ENCODE measurements at regions not wholly inside any gene's neighbourhood (a gene's known extent, or its start where the extent isn't known, plus 50 kb on each side); places are given as distances from the start of the nearest gene placed in this dataset.

DNA sequence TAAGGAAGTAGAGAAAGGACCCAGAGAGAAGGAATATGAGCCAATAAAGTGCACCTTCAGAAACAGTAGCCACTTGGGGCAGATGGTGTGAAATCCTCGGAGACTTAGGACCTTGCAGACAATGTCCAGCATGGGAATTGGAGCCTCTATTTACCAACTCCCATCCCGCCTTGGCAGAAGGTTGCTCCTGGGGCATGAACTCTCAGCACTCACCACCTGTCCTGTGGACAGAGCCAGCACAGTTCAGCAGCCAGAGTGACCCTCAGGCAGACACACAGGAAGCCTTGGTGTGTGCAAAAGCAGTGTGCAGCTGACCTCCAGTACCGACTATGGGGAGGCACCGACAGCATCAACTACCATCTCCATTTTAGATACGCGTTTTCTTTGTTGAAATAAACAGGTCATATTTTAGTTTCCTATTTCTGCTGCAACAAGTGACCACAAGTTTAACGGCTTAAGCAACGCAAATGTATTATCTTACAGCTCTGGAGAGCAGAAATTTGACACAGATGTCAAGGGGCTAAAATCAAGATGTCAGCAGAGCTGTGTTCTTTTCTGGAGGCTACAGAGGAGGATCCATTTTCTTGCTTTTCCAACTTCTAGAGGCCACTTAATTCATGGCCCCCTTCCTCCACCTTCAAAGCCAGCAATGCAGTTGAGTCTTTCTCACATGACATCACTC, 428.1 kb downstream of the MED13L start:
- TF ChIP-seq, protein P1, sequence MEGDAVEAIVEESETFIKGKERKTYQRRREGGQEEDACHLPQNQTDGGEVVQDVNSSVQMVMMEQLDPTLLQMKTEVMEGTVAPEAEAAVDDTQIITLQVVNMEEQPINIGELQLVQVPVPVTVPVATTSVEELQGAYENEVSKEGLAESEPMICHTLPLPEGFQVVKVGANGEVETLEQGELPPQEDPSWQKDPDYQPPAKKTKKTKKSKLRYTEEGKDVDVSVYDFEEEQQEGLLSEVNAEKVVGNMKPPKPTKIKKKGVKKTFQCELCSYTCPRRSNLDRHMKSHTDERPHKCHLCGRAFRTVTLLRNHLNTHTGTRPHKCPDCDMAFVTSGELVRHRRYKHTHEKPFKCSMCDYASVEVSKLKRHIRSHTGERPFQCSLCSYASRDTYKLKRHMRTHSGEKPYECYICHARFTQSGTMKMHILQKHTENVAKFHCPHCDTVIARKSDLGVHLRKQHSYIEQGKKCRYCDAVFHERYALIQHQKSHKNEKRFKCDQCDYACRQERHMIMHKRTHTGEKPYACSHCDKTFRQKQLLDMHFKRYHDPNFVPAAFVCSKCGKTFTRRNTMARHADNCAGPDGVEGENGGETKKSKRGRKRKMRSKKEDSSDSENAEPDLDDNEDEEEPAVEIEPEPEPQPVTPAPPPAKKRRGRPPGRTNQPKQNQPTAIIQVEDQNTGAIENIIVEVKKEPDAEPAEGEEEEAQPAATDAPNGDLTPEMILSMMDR (IDR thresholded peaks at IDR 0.05), result no peak
- TF ChIP-seq, protein P2, sequence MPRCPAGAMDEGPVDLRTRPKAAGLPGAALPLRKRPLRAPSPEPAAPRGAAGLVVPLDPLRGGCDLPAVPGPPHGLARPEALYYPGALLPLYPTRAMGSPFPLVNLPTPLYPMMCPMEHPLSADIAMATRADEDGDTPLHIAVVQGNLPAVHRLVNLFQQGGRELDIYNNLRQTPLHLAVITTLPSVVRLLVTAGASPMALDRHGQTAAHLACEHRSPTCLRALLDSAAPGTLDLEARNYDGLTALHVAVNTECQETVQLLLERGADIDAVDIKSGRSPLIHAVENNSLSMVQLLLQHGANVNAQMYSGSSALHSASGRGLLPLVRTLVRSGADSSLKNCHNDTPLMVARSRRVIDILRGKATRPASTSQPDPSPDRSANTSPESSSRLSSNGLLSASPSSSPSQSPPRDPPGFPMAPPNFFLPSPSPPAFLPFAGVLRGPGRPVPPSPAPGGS (IDR thresholded peaks at IDR 0.05), result no peak
- TF ChIP-seq RAD21 (conservative IDR thresholded peaks at IDR 0.05 in 1 of 2, IDR thresholded peaks at IDR 0.05 in 1 of 2), result no peak
- TF ChIP-seq RCOR1 (IDR thresholded peaks at IDR 0.05; ENCODE audit: low read depth, low read length), result no peak
- no peak for TF ChIP-seq POLR2A (IDR thresholded peaks at IDR 0.05; ENCODE audit: low read length)
- no peak for TF ChIP-seq KDM1A (IDR thresholded peaks at IDR 0.05; ENCODE audit: low read depth)
- TF ChIP-seq EP300 (IDR thresholded peaks at IDR 0.05), result no peak
- no peak for TF ChIP-seq JUNB (IDR thresholded peaks at IDR 0.05)
- TF ChIP-seq, protein P3, sequence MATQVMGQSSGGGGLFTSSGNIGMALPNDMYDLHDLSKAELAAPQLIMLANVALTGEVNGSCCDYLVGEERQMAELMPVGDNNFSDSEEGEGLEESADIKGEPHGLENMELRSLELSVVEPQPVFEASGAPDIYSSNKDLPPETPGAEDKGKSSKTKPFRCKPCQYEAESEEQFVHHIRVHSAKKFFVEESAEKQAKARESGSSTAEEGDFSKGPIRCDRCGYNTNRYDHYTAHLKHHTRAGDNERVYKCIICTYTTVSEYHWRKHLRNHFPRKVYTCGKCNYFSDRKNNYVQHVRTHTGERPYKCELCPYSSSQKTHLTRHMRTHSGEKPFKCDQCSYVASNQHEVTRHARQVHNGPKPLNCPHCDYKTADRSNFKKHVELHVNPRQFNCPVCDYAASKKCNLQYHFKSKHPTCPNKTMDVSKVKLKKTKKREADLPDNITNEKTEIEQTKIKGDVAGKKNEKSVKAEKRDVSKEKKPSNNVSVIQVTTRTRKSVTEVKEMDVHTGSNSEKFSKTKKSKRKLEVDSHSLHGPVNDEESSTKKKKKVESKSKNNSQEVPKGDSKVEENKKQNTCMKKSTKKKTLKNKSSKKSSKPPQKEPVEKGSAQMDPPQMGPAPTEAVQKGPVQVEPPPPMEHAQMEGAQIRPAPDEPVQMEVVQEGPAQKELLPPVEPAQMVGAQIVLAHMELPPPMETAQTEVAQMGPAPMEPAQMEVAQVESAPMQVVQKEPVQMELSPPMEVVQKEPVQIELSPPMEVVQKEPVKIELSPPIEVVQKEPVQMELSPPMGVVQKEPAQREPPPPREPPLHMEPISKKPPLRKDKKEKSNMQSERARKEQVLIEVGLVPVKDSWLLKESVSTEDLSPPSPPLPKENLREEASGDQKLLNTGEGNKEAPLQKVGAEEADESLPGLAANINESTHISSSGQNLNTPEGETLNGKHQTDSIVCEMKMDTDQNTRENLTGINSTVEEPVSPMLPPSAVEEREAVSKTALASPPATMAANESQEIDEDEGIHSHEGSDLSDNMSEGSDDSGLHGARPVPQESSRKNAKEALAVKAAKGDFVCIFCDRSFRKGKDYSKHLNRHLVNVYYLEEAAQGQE (IDR thresholded peaks at IDR 0.05), result no peak

Measured in A549 (cell line).